ENCODE measurements at regions not wholly inside any gene's neighbourhood (a gene's known extent, or its start where the extent isn't known, plus 50 kb on each side); places are given as distances from the start of the nearest gene placed in this dataset.

DNA sequence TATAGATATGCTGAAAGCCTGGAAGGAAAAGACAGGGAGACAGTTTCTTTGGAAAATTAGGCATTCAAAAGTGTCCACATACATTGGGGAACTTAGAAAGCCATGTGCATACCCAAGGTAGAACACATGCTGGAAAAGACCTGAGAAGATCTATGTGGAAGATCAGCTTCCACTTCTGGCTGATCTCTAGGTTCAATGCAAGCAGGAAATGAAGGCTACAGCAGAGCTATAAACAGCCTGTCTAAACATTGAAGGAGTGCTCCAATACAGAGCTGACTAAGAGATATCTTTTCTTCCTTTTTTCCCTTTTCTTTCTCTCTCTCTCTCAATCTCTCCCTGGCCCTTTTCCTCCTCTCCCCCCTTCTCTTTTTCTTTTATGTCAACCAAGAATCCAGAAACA lies 73.6 kb upstream of the TCF12 start:
- H3K36me3 ChIP-seq (replicated peaks in 1 of 2; ENCODE audit: control insufficient read depth in 2 of 2, insufficient read depth in 2 of 2, low read length in 2 of 2): no peaks in the 10 kb centered on the region
- no peaks in the 10 kb centered on the region for H3K79me1 ChIP-seq (ENCODE audit: low read depth, low read length)
- H2BK120ac ChIP-seq (ENCODE audit: low read depth, low read length): no peak overlapping the region
- H3K9me3 ChIP-seq (replicated peaks in 1 of 2; ENCODE audit: control insufficient read depth in 2 of 2, insufficient read depth in 1 of 2, low read depth in 1 of 2, low read length in 2 of 2): peaks cover 2 to 6% of the 10 kb centered on the region in 2 donors
- H3K4me1 ChIP-seq (ENCODE audit: control insufficient read depth in 2 of 2, insufficient read depth in 1 of 2, low read depth in 1 of 2, low read length in 2 of 2): no peaks in the 10 kb centered on the region
- no peak overlapping the region for H3K4me2 ChIP-seq (ENCODE audit: insufficient read depth, low read length, poor library complexity, severe bottlenecking)
- no peak overlapping the region for H3K14ac ChIP-seq (ENCODE audit: low read length)
- no peak overlapping the region for H2BK12ac ChIP-seq (ENCODE audit: low read length)
- H2BK5ac ChIP-seq (ENCODE audit: low read length): no peak overlapping the region
- no peak overlapping the region for H4K8ac ChIP-seq (ENCODE audit: low read depth, low read length)
- no peak for DNase-seq (ENCODE audit: low spot score)
- no peak overlapping the region for H2BK15ac ChIP-seq (ENCODE audit: low read length)
- H2AFZ ChIP-seq (ENCODE audit: low read length): no peak overlapping the region
- H2AK5ac ChIP-seq (ENCODE audit: low read depth, low read length): no peak overlapping the region
- H3K4me3 ChIP-seq (ENCODE audit: low read length in 2 of 2): no peak overlapping the region
- no peak overlapping the region for H4K91ac ChIP-seq (ENCODE audit: low read depth, low read length, poor library complexity)
- no peak overlapping the region for H3K9ac ChIP-seq (ENCODE audit: low read depth, low read length, poor library complexity)
- no peaks in the 10 kb centered on the region for H3K27me3 ChIP-seq (ENCODE audit: control insufficient read depth in 3 of 3, insufficient read depth in 3 of 3, low read depth in 1 of 3, low read length in 3 of 3)
- H3K4ac ChIP-seq (ENCODE audit: low read length): no peak overlapping the region
- H3K23ac ChIP-seq (ENCODE audit: low read depth, low read length, poor library complexity): no peak overlapping the region
- no peak overlapping the region for H3K27ac ChIP-seq (replicated peaks; ENCODE audit: low read length)
- H3K18ac ChIP-seq (ENCODE audit: low read length): no peak overlapping the region

DNA sequence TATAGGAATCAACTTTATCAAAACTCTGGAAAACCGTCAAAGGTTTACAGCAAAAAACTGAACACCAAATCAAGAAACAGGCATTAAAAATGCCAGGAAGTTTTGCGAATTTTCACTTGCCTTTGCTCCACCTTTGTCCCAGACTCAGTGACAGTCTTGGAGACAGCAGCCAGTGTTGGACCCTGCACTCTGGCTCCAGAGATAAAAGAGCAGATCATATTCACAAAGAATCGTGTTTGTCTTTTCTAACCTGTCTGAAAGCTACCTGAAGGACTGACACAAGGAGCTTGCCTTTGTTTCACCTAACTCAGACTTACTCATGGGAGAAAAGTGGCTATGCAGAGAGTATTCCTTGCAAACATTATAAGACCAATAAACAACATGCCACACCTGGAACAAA lies 74.0 kb upstream of the TCF12 start:
- Histone ChIP-seq H2BK12ac (ENCODE audit: low read length) (no peak overlapping the region), H3K18ac (ENCODE audit: low read length) (no peak overlapping the region), H2BK15ac (ENCODE audit: low read length) (no peak overlapping the region), H3K4me1 (ENCODE audit: control insufficient read depth in 2 of 2, insufficient read depth in 1 of 2, low read depth in 1 of 2, low read length in 2 of 2) (no peaks in the 10 kb centered on the region), H3K36me3 (replicated peaks in 1 of 2; ENCODE audit: control insufficient read depth in 2 of 2, insufficient read depth in 2 of 2, low read length in 2 of 2) (no peaks in the 10 kb centered on the region), H3K27ac (replicated peaks; ENCODE audit: low read length) (no peak overlapping the region), H3K79me1 (ENCODE audit: low read depth, low read length) (no peaks in the 10 kb centered on the region), H2BK5ac (ENCODE audit: low read length) (no peak overlapping the region), H4K8ac (ENCODE audit: low read depth, low read length) (no peak overlapping the region), H3K14ac (ENCODE audit: low read length) (no peak overlapping the region), H3K9me3 (replicated peaks in 1 of 2; ENCODE audit: control insufficient read depth in 2 of 2, insufficient read depth in 1 of 2, low read depth in 1 of 2, low read length in 2 of 2) (peaks cover 2 to 6% of the 10 kb centered on the region in 2 donors), H3K4me3 (ENCODE audit: low read length in 2 of 2) (no peak overlapping the region), H3K23ac (ENCODE audit: low read depth, low read length, poor library complexity) (no peak overlapping the region), H2AK5ac (ENCODE audit: low read depth, low read length) (no peak overlapping the region), H2BK120ac (ENCODE audit: low read depth, low read length) (no peak overlapping the region), H3K27me3 (ENCODE audit: control insufficient read depth in 3 of 3, insufficient read depth in 3 of 3, low read depth in 1 of 3, low read length in 3 of 3) (no peaks in the 10 kb centered on the region), H3K9ac (ENCODE audit: low read depth, low read length, poor library complexity) (no peak overlapping the region), H3K4me2 (ENCODE audit: insufficient read depth, low read length, poor library complexity, severe bottlenecking) (no peak overlapping the region), H3K4ac (ENCODE audit: low read length) (no peak overlapping the region), H2AFZ (ENCODE audit: low read length) (no peak overlapping the region), H4K91ac (ENCODE audit: low read depth, low read length, poor library complexity) (no peak overlapping the region)
- no CpG with 5 or more reads among the region's 3 CpGs for WGBS, 2 donors (ENCODE audit: extremely low coverage in 2 of 2, insufficient read length in 2 of 2, insufficient replicate concordance in 1 of 2)
- DNase-seq (ENCODE audit: low spot score): no peak

DNA sequence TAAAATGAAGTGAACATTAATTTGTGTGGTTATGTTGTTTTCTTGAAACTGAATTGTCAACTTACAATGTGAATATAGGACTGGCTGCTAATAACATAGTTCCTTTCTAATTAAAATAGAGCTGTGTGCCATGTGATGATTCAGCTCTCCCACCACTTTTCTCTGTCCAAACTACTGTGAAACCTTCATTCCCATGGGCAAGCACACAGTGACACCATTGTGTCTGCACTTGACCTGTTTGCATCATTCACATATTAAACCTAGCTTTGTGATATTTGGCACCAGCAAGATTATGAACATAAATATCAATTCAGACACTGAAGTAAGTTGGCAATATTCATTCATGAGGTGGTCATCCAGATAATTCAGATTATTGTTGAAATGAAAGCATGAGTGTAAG lies 78.8 kb upstream of the TCF12 start:
- Histone ChIP-seq H3K9ac (ENCODE audit: low read depth, low read length, poor library complexity) (no peak overlapping the region), H3K27me3 (ENCODE audit: control insufficient read depth in 3 of 3, insufficient read depth in 3 of 3, low read depth in 1 of 3, low read length in 3 of 3) (no peaks in the 10 kb centered on the region), H3K27ac (replicated peaks; ENCODE audit: low read length) (no peak overlapping the region), H3K14ac (ENCODE audit: low read length) (no peak overlapping the region), H2BK120ac (ENCODE audit: low read depth, low read length) (no peak overlapping the region), H4K8ac (ENCODE audit: low read depth, low read length) (no peak overlapping the region), H3K79me1 (ENCODE audit: low read depth, low read length) (no peaks in the 10 kb centered on the region), H2AFZ (ENCODE audit: low read length) (no peak overlapping the region), H3K23ac (ENCODE audit: low read depth, low read length, poor library complexity) (no peak overlapping the region), H2BK15ac (ENCODE audit: low read length) (no peak overlapping the region), H3K4me3 (ENCODE audit: low read length in 2 of 2) (no peak overlapping the region), H4K91ac (ENCODE audit: low read depth, low read length, poor library complexity) (no peak overlapping the region), H2AK5ac (ENCODE audit: low read depth, low read length) (no peak overlapping the region), H3K4me1 (ENCODE audit: control insufficient read depth in 2 of 2, insufficient read depth in 1 of 2, low read depth in 1 of 2, low read length in 2 of 2) (peaks cover 0 to 9% of the 10 kb centered on the region in 2 donors), H2BK12ac (ENCODE audit: low read length) (no peak overlapping the region), H3K4ac (ENCODE audit: low read length) (no peak overlapping the region), H3K4me2 (ENCODE audit: insufficient read depth, low read length, poor library complexity, severe bottlenecking) (no peak overlapping the region), H3K9me3 (replicated peaks in 1 of 2; ENCODE audit: control insufficient read depth in 2 of 2, insufficient read depth in 1 of 2, low read depth in 1 of 2, low read length in 2 of 2) (peaks cover 2 to 6% of the 10 kb centered on the region in 2 donors), H3K36me3 (replicated peaks in 1 of 2; ENCODE audit: control insufficient read depth in 2 of 2, insufficient read depth in 2 of 2, low read length in 2 of 2) (no peaks in the 10 kb centered on the region), H3K18ac (ENCODE audit: low read length) (no peak overlapping the region), H2BK5ac (ENCODE audit: low read length) (no peak overlapping the region)
- no peak for DNase-seq (ENCODE audit: low spot score)

DNA sequence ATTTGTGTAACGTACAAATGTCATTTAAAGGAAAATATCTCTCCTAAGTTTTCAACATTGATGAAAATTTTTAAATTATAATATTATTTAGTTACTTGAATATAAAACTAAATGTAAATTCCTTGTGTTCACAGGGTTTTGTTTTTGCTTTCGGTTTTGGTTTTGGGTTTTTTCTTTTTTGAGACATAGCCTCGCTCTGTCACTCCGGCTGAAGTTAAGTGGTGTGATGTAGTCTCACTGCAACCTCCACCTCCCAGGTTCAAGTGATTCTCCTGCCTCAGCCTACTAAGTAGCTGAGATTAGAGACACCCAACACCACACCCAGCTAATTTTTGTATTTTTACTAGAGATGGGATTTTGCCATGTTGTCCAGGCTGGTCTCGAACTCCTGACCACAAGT lies 79.3 kb upstream of the TCF12 start:
- no peak overlapping the region for H3K27ac ChIP-seq (replicated peaks; ENCODE audit: low read length)
- no peak overlapping the region for H3K23ac ChIP-seq (ENCODE audit: low read depth, low read length, poor library complexity)
- H3K14ac ChIP-seq (ENCODE audit: low read length): no peak overlapping the region
- H3K36me3 ChIP-seq (replicated peaks in 1 of 2; ENCODE audit: control insufficient read depth in 2 of 2, insufficient read depth in 2 of 2, low read length in 2 of 2): no peaks in the 10 kb centered on the region
- no peak overlapping the region for H2AK5ac ChIP-seq (ENCODE audit: low read depth, low read length)
- peaks cover 2 to 6% of the 10 kb centered on the region in 2 donors for H3K9me3 ChIP-seq (replicated peaks in 1 of 2; ENCODE audit: control insufficient read depth in 2 of 2, insufficient read depth in 1 of 2, low read depth in 1 of 2, low read length in 2 of 2)
- no peak for DNase-seq (ENCODE audit: low spot score)
- H3K4me3 ChIP-seq (ENCODE audit: low read length in 2 of 2): no peak overlapping the region
- H3K4me1 ChIP-seq (ENCODE audit: control insufficient read depth in 2 of 2, insufficient read depth in 1 of 2, low read depth in 1 of 2, low read length in 2 of 2): peaks cover 0 to 9% of the 10 kb centered on the region in 2 donors
- H3K4me2 ChIP-seq (ENCODE audit: insufficient read depth, low read length, poor library complexity, severe bottlenecking): no peak overlapping the region
- H2AFZ ChIP-seq (ENCODE audit: low read length): no peak overlapping the region
- H2BK15ac ChIP-seq (ENCODE audit: low read length): no peak overlapping the region
- H2BK120ac ChIP-seq (ENCODE audit: low read depth, low read length): no peak overlapping the region
- H2BK5ac ChIP-seq (ENCODE audit: low read length): no peak overlapping the region
- H3K79me1 ChIP-seq (ENCODE audit: low read depth, low read length): no peaks in the 10 kb centered on the region
- no peak overlapping the region for H3K9ac ChIP-seq (ENCODE audit: low read depth, low read length, poor library complexity)
- no peaks in the 10 kb centered on the region for H3K27me3 ChIP-seq (ENCODE audit: control insufficient read depth in 3 of 3, insufficient read depth in 3 of 3, low read depth in 1 of 3, low read length in 3 of 3)
- H2BK12ac ChIP-seq (ENCODE audit: low read length): no peak overlapping the region
- no peak overlapping the region for H3K18ac ChIP-seq (ENCODE audit: low read length)
- H4K8ac ChIP-seq (ENCODE audit: low read depth, low read length): no peak overlapping the region
- no CpG with 5 or more reads among the region's 5 CpGs for WGBS, 2 donors (ENCODE audit: extremely low coverage in 2 of 2, insufficient read length in 2 of 2, insufficient replicate concordance in 1 of 2)
- no peak overlapping the region for H4K91ac ChIP-seq (ENCODE audit: low read depth, low read length, poor library complexity)
- H3K4ac ChIP-seq (ENCODE audit: low read length): no peak overlapping the region

All from neuronal stem cell (in vitro differentiated cells).